Esophagus squamous epithelium (tissue), 4 donors: ENCODE measurements at regions not wholly inside any gene's neighbourhood (a gene's known extent, or its start where the extent isn't known, plus 50 kb on each side); places are given as distances from the start of the nearest gene placed in this dataset.

Experiments
- CTCF ChIP-seq, 6 experiments: fragments of 450-650 bp in 4 of 6; fragments of 200-600 bp in 2 of 6; sonication (generic) in 2 of 6; IDR thresholded peaks; one replicate each; pipeline ENCODE4 v1.5.1; 2016 to 2019; ENCODE audit warnings: antibody characterized with exemption in 6 of 6, mild to moderate bottlenecking in 4 of 6, moderate library complexity in 4 of 6
- POLR2A ChIP-seq, 4 donors: fragments of 450-650 bp; IDR thresholded peaks; one replicate each; pipeline ENCODE4 v1.6.1; 2017; ENCODE audit warnings: antibody characterized with exemption in 4 of 4, mild to moderate bottlenecking in 4 of 4, moderate library complexity in 3 of 4

- TF ChIP-seq CTCF (IDR thresholded peaks at IDR 0.05) (no peak), POLR2A (IDR thresholded peaks at IDR 0.05) (no peak)
These were observed 121.3 kb upstream of the SYT4 start for GRCh38 chr18:43398601-43399000.
